K562 (cell line): ENCODE measurements at regions not wholly inside any gene's neighbourhood (a gene's known extent, or its start where the extent isn't known, plus 50 kb on each side); places are given as distances from the start of the nearest gene placed in this dataset.

Source experiments
- ATAC-seq: fragments of 200-7000 bp; cut with Tn5 transposase; 3 replicates; pipeline ENCODE4 v1.9.1; 2020; ENCODE audit warnings: moderate library complexity
- BruUV-seq: library from RNA; stranded (reverse); fragments of 400-500 nt; replicated peaks from 2 replicates; lab custom pipeline; 2021; lab: Mats Ljungman, UMichigan
- CTCF ChIA-PET: fragments of 300-600 bp; formaldehyde crosslinking; extraction: SDS; loops from one replicate; lab custom pipeline; 2021; ENCODE audit warnings: low intra/inter-chr PET ratio; lab: Yijun Ruan, JAX
- POLR2A ChIA-PET: fragments of 300-600, 350-650 bp; sonication (Branson Sonifier 250); formaldehyde crosslinking; extraction: SDS; loops from one replicate; lab custom pipeline; 2021; ENCODE audit warnings: antibody characterized with exemption, inconsistent platforms; lab: Yijun Ruan, JAX
- DNase-seq, 4 experiments: peaks; one replicate each; pipeline versions ENCODE4 v3.0.0 to v3.0.0-alpha.2; 2011 to 2018; ENCODE audit warnings: low spot score in 3 of 4, mixed read lengths in 3 of 4; ENCODE audit errors: extremely low read depth in 1 of 4
- FAIRE-seq: peaks from 2 replicates; lab custom pipeline; 2011; peaks lifted over from hg19 to GRCh38; lab: Jason Lieb, UNC
- H2AFZ ChIP-seq: 2 replicates; pipeline ENCODE4 v1.6.0; 2011; ENCODE audit warnings: low read depth, low read length, control low read depth, inconsistent platforms
- H3K27ac ChIP-seq: fragments of 200-600 bp; 3 replicates; pipeline ENCODE4 v1.8.0; 2011; ENCODE audit warnings: low read depth, mild to moderate bottlenecking, control low read depth, inconsistent platforms, low read length, moderate library complexity, mixed read lengths; ENCODE audit errors: extremely low read depth
- H3K27me3 ChIP-seq, 2 experiments: fragments of 300-600 bp in 1 of 2; 2 replicates in 1 of 2; 3 replicates in 1 of 2; pipeline versions ENCODE4 v1.6.0 to v1.8.0; 2011; ENCODE audit warnings: inconsistent platforms in 2 of 2, low read length in 2 of 2, mild to moderate bottlenecking in 1 of 2, mixed read lengths in 1 of 2, moderate library complexity in 1 of 2; ENCODE audit not compliant: control insufficient read depth in 2 of 2, insufficient read depth in 2 of 2
- H3K36me3 ChIP-seq: fragments of 300-600 bp; 3 replicates; pipeline ENCODE4 v1.8.0; 2011; ENCODE audit warnings: mild to moderate bottlenecking, low read length, inconsistent platforms; ENCODE audit not compliant: control insufficient read depth, insufficient read depth
- H3K4me1 ChIP-seq, 2 experiments: fragments of 200-600 bp in 1 of 2; replicated peaks in 1 of 2; 2 replicates in 1 of 2; 3 replicates in 1 of 2; pipeline versions ENCODE4 v1.5.1 to v1.8.0; 2011; ENCODE audit warnings: inconsistent platforms in 2 of 2, low read length in 2 of 2, mild to moderate bottlenecking in 1 of 2, mixed read lengths in 1 of 2, moderate library complexity in 1 of 2; ENCODE audit not compliant: control insufficient read depth in 2 of 2, insufficient read depth in 2 of 2
- H3K4me2 ChIP-seq: 2 replicates; pipeline ENCODE4 v1.6.1; 2011; ENCODE audit warnings: low read length, control low read depth, inconsistent platforms, mixed read lengths; ENCODE audit not compliant: insufficient read depth
- H3K4me3 ChIP-seq: fragments of 200-600 bp; sonication (generic), shearing (Covaris generic); 2 replicates; pipeline ENCODE4 v1.5.1; 2016; ENCODE audit warnings: control low read depth, inconsistent platforms
- H3K79me2 ChIP-seq: fragments of 200-600 bp; 3 replicates; pipeline ENCODE4 v1.8.0; 2011; ENCODE audit warnings: low read length, inconsistent platforms; ENCODE audit not compliant: control insufficient read depth, insufficient read depth
- H3K9ac ChIP-seq, 2 experiments: 2 replicates each; pipeline versions ENCODE4 v1.6.0 to v1.6.1; 2011; ENCODE audit warnings: low read depth in 2 of 2, low read length in 2 of 2, control low read depth in 1 of 2, inconsistent platforms in 1 of 2, mild to moderate bottlenecking in 1 of 2, mixed read lengths in 1 of 2; ENCODE audit not compliant: insufficient read depth in 1 of 2
- H3K9me1 ChIP-seq: one replicate; pipeline ENCODE4 v1.6.0; 2011; ENCODE audit warnings: inconsistent platforms, mild to moderate bottlenecking, low read length, moderate library complexity; ENCODE audit not compliant: control insufficient read depth, insufficient read depth
- H3K9me3 ChIP-seq: replicated peaks from 2 replicates; pipeline ENCODE4 v1.5.1; 2011; ENCODE audit warnings: low read depth, low read length, inconsistent platforms; ENCODE audit not compliant: control insufficient read depth, insufficient read depth
- H4K20me1 ChIP-seq: replicated peaks from 2 replicates; pipeline ENCODE4 v1.6.1; 2011; ENCODE audit warnings: low read length, inconsistent platforms, mixed read lengths; ENCODE audit not compliant: control insufficient read depth, insufficient read depth
- MAZ ChIP-seq, 2 experiments: fragments of 450-650 bp in 1 of 2; sonication (generic) in 1 of 2; formaldehyde crosslinking; IDR thresholded peaks in 1 of 2; conservative IDR thresholded peaks in 1 of 2; 2 replicates each; pipeline versions ENCODE4 v1.4.0 to v1.5.0; 2020; ENCODE audit warnings: mild to moderate bottlenecking in 1 of 2, missing genetic modification reagents in 1 of 2
- NCOA4 ChIP-seq: fragments of 450-650 bp; IDR thresholded peaks from 2 replicates; pipeline ENCODE4 v1.6.1; 2018; ENCODE audit warnings: mild to moderate bottlenecking; ENCODE audit not compliant: partially characterized antibody
- NRF1 ChIP-seq, 2 experiments: fragments of 450-650 bp; IDR thresholded peaks in 1 of 2; conservative IDR thresholded peaks in 1 of 2; 2 replicates each; pipeline ENCODE4 v1.6.1; 2014; ENCODE audit warnings: mild to moderate bottlenecking in 2 of 2
- RBM25 ChIP-seq: fragments of 200-400 bp; formaldehyde crosslinking; IDR thresholded peaks from 2 replicates; pipeline ENCODE4 v1.6.1; 2018; ENCODE audit warnings: low read length, low read depth, moderate library complexity; ENCODE audit not compliant: severe bottlenecking
- XRCC3 ChIP-seq: fragments of 450-650 bp; IDR thresholded peaks from 2 replicates; pipeline ENCODE4 v1.6.1; 2017; ENCODE audit warnings: mild to moderate bottlenecking, moderate library complexity
- ZNF263 ChIP-seq: sonication (generic); formaldehyde crosslinking; IDR thresholded peaks from 2 replicates; pipeline ENCODE4 v1.8.0; 2022; ENCODE audit warnings: mild to moderate bottlenecking, missing genetic modification reagents, borderline replicate concordance
- ZNF589 ChIP-seq: fragments of 200-800 bp; sonication (Bioruptor generic); IDR thresholded peaks from 2 replicates; pipeline ENCODE4 v1.6.1; 2016; ENCODE audit warnings: low read depth, missing genetic modification characterization, missing compliant biosample characterization
- ZNF696 ChIP-seq: fragments of 250-450 bp; sonication (Bioruptor Pico); conservative IDR thresholded peaks from 2 replicates; pipeline ENCODE4 v1.4.0; 2020; ENCODE audit warnings: mild to moderate bottlenecking, moderate library complexity
- WGBS: fragments of 100-300 bp; shearing (Covaris generic); methylation state at CpG from one replicate; pipeline ENCODE4 v1.1.6; 2016; ENCODE audit warnings: low coverage, mixed read lengths; ENCODE audit not compliant: insufficient coverage; ENCODE audit errors: missing lambda C conversion rate; 5-methylcytosine and 5-hydroxymethylcytosine counted together
- in situ Hi-C: fragments of 300-500 bp; cut with MboI; formaldehyde crosslinking; loops from 4 replicates; pipeline ENCODE4 v1.15.0; 2018; ENCODE audit warnings: inconsistent platforms, mixed read lengths
- intact Hi-C: fragments of 100-400 bp; cut with micrococcal nuclease; formaldehyde crosslinking; loops from 2 replicates; pipeline ENCODE4 v1.14.2; 2022
- TF ChIP-seq, protein P1 (sequence below): fragments of 450-650 bp; formaldehyde crosslinking; IDR thresholded peaks from 2 replicates; pipeline ENCODE4 v1.4.0; 2022; ENCODE audit warnings: mild to moderate bottlenecking, moderate library complexity

- Histone ChIP-seq H3K27ac (no peak overlapping the region), H2AFZ (no peak overlapping the region), H3K79me2 (no peaks in the 10 kb centered on the region), H3K27me3 (no peaks in the 10 kb centered on the region), H3K9ac (no peak overlapping the region), H3K36me3 (no peaks in the 10 kb centered on the region), H3K4me1 (no peaks in the 10 kb centered on the region), H3K4me3 (no peak overlapping the region), H3K4me2 (no peak overlapping the region), H3K9me1 (no peaks in the 10 kb centered on the region), H4K20me1 (no peaks in the 10 kb centered on the region), H3K9me3 (no peaks in the 10 kb centered on the region)
- no TSS peak for BruUV-seq
- intact Hi-C loops: no loop called here
- ChIA-PET POLR2A (no interaction called here), CTCF (no interaction called here)
- FAIRE-seq: no peak
- no peak for TF ChIP-seq NRF1 (conservative IDR thresholded peaks at IDR 0.05 in 1 of 2, IDR thresholded peaks at IDR 0.05 in 1 of 2)
- TF ChIP-seq XRCC3: no peak
- no peak for TF ChIP-seq MAZ (CRISPR knock-in tag; conservative IDR thresholded peaks at IDR 0.05 in 1 of 2, IDR thresholded peaks at IDR 0.05 in 1 of 2)
- TF ChIP-seq RBM25: no peak
- 0% methylated on average over 3 of the region's 4 CpGs for WGBS
- no peak for DNase-seq
- ATAC-seq: no peak
- in situ Hi-C loops: no loop called here
These were observed 338.5 kb upstream of the FMR1 start for GRCh38 chrX:147573266-147573665.

GRCh38 chrX:147602176-147602696, 309.5 kb upstream of the FMR1 start:
- Histone ChIP-seq H3K9me1 (no peaks in the 10 kb centered on the region), H4K20me1 (no peaks in the 10 kb centered on the region), H3K27me3 (no peaks in the 10 kb centered on the region), H3K9me3 (no peaks in the 10 kb centered on the region), H2AFZ (no peak overlapping the region), H3K79me2 (no peaks in the 10 kb centered on the region), H3K9ac (no peak overlapping the region), H3K36me3 (no peaks in the 10 kb centered on the region), H3K4me2 (no peak overlapping the region), H3K4me1 (no peaks in the 10 kb centered on the region), H3K4me3 (no peak overlapping the region), H3K27ac (no peak overlapping the region)
- ChIA-PET CTCF (no interaction called here), POLR2A (no interaction called here)
- intact Hi-C loops (no loop called here), in situ Hi-C loops (no loop called here)
- FAIRE-seq: no peak
- ATAC-seq: no peak
- WGBS: 4% methylated on average over 3 of the region's 3 CpGs
- no peak for DNase-seq
- BruUV-seq: no TSS peak
- TF ChIP-seq NCOA4: no peak
- TF ChIP-seq ZNF589 (CRISPR knock-in tag): no peak
- TF ChIP-seq, protein P1, sequence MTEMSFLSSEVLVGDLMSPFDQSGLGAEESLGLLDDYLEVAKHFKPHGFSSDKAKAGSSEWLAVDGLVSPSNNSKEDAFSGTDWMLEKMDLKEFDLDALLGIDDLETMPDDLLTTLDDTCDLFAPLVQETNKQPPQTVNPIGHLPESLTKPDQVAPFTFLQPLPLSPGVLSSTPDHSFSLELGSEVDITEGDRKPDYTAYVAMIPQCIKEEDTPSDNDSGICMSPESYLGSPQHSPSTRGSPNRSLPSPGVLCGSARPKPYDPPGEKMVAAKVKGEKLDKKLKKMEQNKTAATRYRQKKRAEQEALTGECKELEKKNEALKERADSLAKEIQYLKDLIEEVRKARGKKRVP (CRISPR knock-in tag): no peak
- TF ChIP-seq ZNF263 (CRISPR knock-in tag): no peak
- TF ChIP-seq ZNF696 (CRISPR knock-in tag): no peak
